IMR-90 (cell line): ENCODE measurements at regions not wholly inside any gene's neighbourhood (a gene's known extent, or its start where the extent isn't known, plus 50 kb on each side); places are given as distances from the start of the nearest gene placed in this dataset.

Source experiments
- ATAC-seq: fragments of 200-7000 bp; cut with Tn5 transposase; 2 replicates; pipeline ENCODE4 v1.9.1; 2020; ENCODE audit warnings: low read depth, mild to moderate bottlenecking, moderate library complexity
- BruUV-seq: library from RNA; stranded (reverse); fragments of 400-500 nt; replicated peaks from 2 replicates; lab custom pipeline; 2021; lab: Mats Ljungman, UMichigan
- CTCF ChIA-PET: fragments of 300-600 bp; formaldehyde crosslinking; extraction: SDS; loops from one replicate; lab custom pipeline; 2021; ENCODE audit warnings: antibody characterized with exemption; lab: Yijun Ruan, JAX
- POLR2A ChIA-PET: fragments of 300-600 bp; sonication (Branson Sonifier 250); formaldehyde crosslinking; loops from one replicate; lab custom pipeline; 2022; ENCODE audit warnings: antibody characterized with exemption; ENCODE audit not compliant: unreplicated experiment; lab: Charles Lee
- DNase-seq: peaks from one replicate; pipeline ENCODE4 v3.0.0; 2013
- H2AFZ ChIP-seq: replicated peaks from 2 replicates; pipeline ENCODE3; 2013; ENCODE audit warnings: low read length, mild to moderate bottlenecking; ENCODE audit not compliant: poor library complexity
- H2AK5ac ChIP-seq: 2 replicates; pipeline ENCODE4 v1.6.1; 2013; ENCODE audit warnings: low read depth, low read length, inconsistent platforms
- H2AK9ac ChIP-seq: replicated peaks from 2 replicates; pipeline ENCODE3; 2013; ENCODE audit warnings: mild to moderate bottlenecking, low read depth, low read length, moderate library complexity; ENCODE audit not compliant: poor library complexity
- H2BK120ac ChIP-seq: 2 replicates; pipeline ENCODE4 v1.6.1; 2013; ENCODE audit warnings: low read depth, low read length, inconsistent platforms
- H2BK15ac ChIP-seq: 3 replicates; pipeline ENCODE4 v1.6.1; 2013; ENCODE audit warnings: low read depth, low read length, inconsistent platforms
- H2BK20ac ChIP-seq: 2 replicates; pipeline ENCODE4 v1.6.1; 2013; ENCODE audit warnings: low read depth, mild to moderate bottlenecking, inconsistent platforms, low read length, moderate library complexity
- H2BK5ac ChIP-seq: 2 replicates; pipeline ENCODE4 v1.6.1; 2013; ENCODE audit warnings: mild to moderate bottlenecking, low read depth, low read length, inconsistent platforms; ENCODE audit not compliant: poor library complexity, severe bottlenecking
- H3K14ac ChIP-seq: replicated peaks from 2 replicates; pipeline ENCODE4 v1.6.1; 2013; ENCODE audit warnings: low read depth, low read length, inconsistent platforms
- H3K18ac ChIP-seq: 2 replicates; pipeline ENCODE4 v1.6.1; 2013; ENCODE audit warnings: low read depth, low read length, control low read depth
- H3K23ac ChIP-seq: 2 replicates; pipeline ENCODE4 v1.6.1; 2013; ENCODE audit warnings: low read depth, low read length, inconsistent platforms
- H3K27ac ChIP-seq: 2 replicates; pipeline ENCODE4 v1.5.1; 2013; ENCODE audit warnings: mild to moderate bottlenecking, control low read depth, low read length; ENCODE audit not compliant: insufficient read depth
- H3K27me3 ChIP-seq: 2 replicates; pipeline ENCODE4 v1.6.1; 2013; ENCODE audit warnings: low read length; ENCODE audit not compliant: control insufficient read depth, insufficient read depth
- H3K36me3 ChIP-seq: 2 replicates; pipeline ENCODE4 v1.6.1; 2013; ENCODE audit warnings: low read length, mixed read lengths; ENCODE audit not compliant: control insufficient read depth, insufficient read depth
- H3K4ac ChIP-seq: 2 replicates; pipeline ENCODE4 v1.6.1; 2013; ENCODE audit warnings: low read depth, low read length, inconsistent platforms
- H3K4me1 ChIP-seq: 2 replicates; pipeline ENCODE4 v1.6.1; 2013; ENCODE audit warnings: low read length, mixed read lengths; ENCODE audit not compliant: control insufficient read depth, insufficient read depth
- H3K4me2 ChIP-seq: 2 replicates; pipeline ENCODE4 v1.6.1; 2013; ENCODE audit warnings: low read depth, mild to moderate bottlenecking, control low read depth, low read length, moderate library complexity
- H3K4me3 ChIP-seq: 2 replicates; pipeline ENCODE4 v1.5.1; 2013; ENCODE audit warnings: low read depth, mild to moderate bottlenecking, control low read depth, low read length, moderate library complexity; ENCODE audit not compliant: insufficient read depth
- H3K56ac ChIP-seq: 2 replicates; pipeline ENCODE4 v1.6.1; 2013; ENCODE audit warnings: low read length, inconsistent platforms; ENCODE audit not compliant: insufficient read depth; ENCODE audit errors: extremely low read depth
- H3K79me1 ChIP-seq, 2 experiments: 2 replicates each; pipeline ENCODE4 v1.6.1; 2013; ENCODE audit warnings: low read length in 2 of 2, inconsistent platforms in 1 of 2, low read depth in 1 of 2
- H3K9ac ChIP-seq: 2 replicates; pipeline ENCODE4 v1.6.1; 2013; ENCODE audit warnings: low read depth, low read length, control low read depth
- H3K9me1 ChIP-seq: 2 replicates; pipeline ENCODE4 v1.6.1; 2013; ENCODE audit warnings: low read length, inconsistent platforms; ENCODE audit not compliant: insufficient read depth
- H3K9me3 ChIP-seq: 2 replicates; pipeline ENCODE4 v1.6.1; 2013; ENCODE audit warnings: low read length; ENCODE audit not compliant: control insufficient read depth, insufficient read depth
- H4K20me1 ChIP-seq: 2 replicates; pipeline ENCODE4 v1.6.1; 2013; ENCODE audit warnings: low read length, inconsistent platforms; ENCODE audit not compliant: insufficient read depth
- H4K5ac ChIP-seq: 2 replicates; pipeline ENCODE4 v1.6.1; 2013; ENCODE audit warnings: mild to moderate bottlenecking, low read depth, low read length, control low read depth
- H4K8ac ChIP-seq, 2 experiments: 2 replicates each; pipeline ENCODE4 v1.6.1; 2013; ENCODE audit warnings: low read depth in 2 of 2, low read length in 2 of 2, control low read depth in 1 of 2, inconsistent platforms in 1 of 2
- H4K91ac ChIP-seq: 2 replicates; pipeline ENCODE4 v1.6.1; 2013; ENCODE audit warnings: low read depth, low read length, inconsistent platforms; ENCODE audit not compliant: insufficient read depth
- CEBPB ChIP-seq: IDR thresholded peaks from 2 replicates; pipeline ENCODE4 v1.6.1; 2012; ENCODE audit warnings: low read depth, low read length, improper control_type of control experiment
- CHD1 ChIP-seq: IDR thresholded peaks from 2 replicates; pipeline ENCODE4 v1.6.1; 2012; ENCODE audit warnings: low read depth, low read length, improper control_type of control experiment
- FOS ChIP-seq: fragments of 150-350 bp; IDR thresholded peaks from 2 replicates; pipeline ENCODE4 v1.6.1; 2016; ENCODE audit warnings: low read depth, low read length
- MAFK ChIP-seq: IDR thresholded peaks from 2 replicates; pipeline ENCODE4 v1.6.1; 2012; ENCODE audit warnings: low read depth, low read length, improper control_type of control experiment
- MXI1 ChIP-seq: IDR thresholded peaks from 2 replicates; pipeline ENCODE4 v1.6.1; 2012; ENCODE audit warnings: low read depth, mild to moderate bottlenecking, low read length, moderate library complexity, borderline replicate concordance
- POLR2A ChIP-seq: IDR thresholded peaks from 2 replicates; pipeline ENCODE4 v1.6.1; 2012; ENCODE audit warnings: mild to moderate bottlenecking, low read depth, low read length
- SMC3 ChIP-seq: fragments of 150-350 bp; IDR thresholded peaks from 2 replicates; pipeline ENCODE4 v1.6.1; 2016; ENCODE audit warnings: low read depth, mild to moderate bottlenecking, antibody characterized with exemption, low read length, moderate library complexity
- WGBS, 2 experiments: methylation state at CpG; one replicate each; pipeline versions ENCODE4 v1.1.5 to v1.1.7; 2013; ENCODE audit warnings: missing lambda C conversion rate in 2 of 2; ENCODE audit not compliant: insufficient read length in 1 of 2; ENCODE audit errors: extremely low coverage in 2 of 2; 5-methylcytosine and 5-hydroxymethylcytosine counted together
- dilution Hi-C: fragments of 300-500 bp; cut with HindIII; formaldehyde crosslinking; loops from one replicate; pipeline ENCODE4 v1.14.3; 2018; ENCODE audit warnings: low sequenced_read_pairs; ENCODE audit not compliant: unreplicated experiment
- in situ Hi-C: fragments of 300-500 bp; cut with MboI; formaldehyde crosslinking; loops from 3 replicates; pipeline ENCODE4 v1.14.3; 2019; ENCODE audit warnings: low sequenced_read_pairs, inconsistent platforms, mixed read lengths
- intact Hi-C: fragments of 100-400 bp; cut with micrococcal nuclease; formaldehyde crosslinking; loops from 2 replicates; pipeline ENCODE4 v1.10.0; 2022
- TF ChIP-seq, protein P1 (sequence below): fragments of 150-350 bp; IDR thresholded peaks from 2 replicates; pipeline ENCODE4 v1.6.1; 2017; ENCODE audit warnings: mild to moderate bottlenecking, antibody characterized with exemption, low read length, low read depth

DNA sequence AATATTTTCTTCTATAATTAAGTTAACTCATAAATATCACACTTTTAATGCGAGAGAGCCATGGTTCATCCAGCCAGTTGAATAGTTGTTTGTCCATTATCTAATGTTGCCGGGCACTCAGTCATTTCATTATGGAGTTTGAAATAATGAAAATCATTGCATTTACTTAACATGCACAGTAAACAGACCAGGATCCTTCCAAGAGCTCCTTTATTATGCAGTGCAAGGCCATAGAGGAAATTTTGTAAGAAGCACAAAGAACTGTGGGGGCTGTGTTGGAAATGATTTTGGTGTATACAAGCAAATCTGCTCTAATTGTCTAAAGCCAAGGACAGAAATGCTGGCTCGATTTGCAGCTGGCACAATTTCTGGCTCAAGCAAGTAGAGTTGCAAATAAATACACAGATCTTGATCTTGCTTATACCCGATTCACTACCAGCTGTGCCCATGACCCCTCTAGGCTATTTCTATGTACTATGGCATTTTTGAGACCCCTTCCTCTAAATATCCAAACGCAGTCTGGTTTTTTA is 400.3 kb upstream of the HNRNPA3 start:
- ChIA-PET POLR2A (no interaction called here), CTCF (interaction anchor here (2.5 kb wide), 1 partner anchor 685 kb away, joined by 13 read pairs; no protein-coding TSS in a partner anchor)
- Histone ChIP-seq H3K56ac (no peak overlapping the region), H3K9ac (no peak overlapping the region), H2AK5ac (no peak overlapping the region), H3K4me3 (no peak overlapping the region), H3K27ac (no peak overlapping the region), H2AK9ac (no peak overlapping the region), H3K27me3 (no peaks in the 10 kb centered on the region; the same call in 1 of the 2 replicates), H3K9me1 (no peaks in the 10 kb centered on the region), H4K5ac (no peak overlapping the region), H3K36me3 (no peaks in the 10 kb centered on the region), H3K4me2 (no peak overlapping the region), H2BK20ac (no peak overlapping the region), H4K20me1 (no peaks in the 10 kb centered on the region), H2BK15ac (no peak overlapping the region), H2BK120ac (no peak overlapping the region), H3K4me1 (no peaks in the 10 kb centered on the region), H4K8ac (no peak overlapping the region), H2BK5ac (no peak overlapping the region), H3K79me1 (no peaks in the 10 kb centered on the region), H2AFZ (no peak overlapping the region), H3K9me3 (no peaks in the 10 kb centered on the region), H3K4ac (no peak overlapping the region), H4K91ac (no peak overlapping the region), H3K14ac (no peak overlapping the region), H3K18ac (no peak overlapping the region), H3K23ac (no peak overlapping the region)
- ATAC-seq (no peak), DNase-seq (no peak)
- no TSS peak for BruUV-seq
- TF ChIP-seq MAFK (no peak), CHD1 (no peak), POLR2A (no peak), FOS (no peak), CEBPB (no peak), MXI1 (no peak), SMC3 (no peak)
- TF ChIP-seq, protein P1, sequence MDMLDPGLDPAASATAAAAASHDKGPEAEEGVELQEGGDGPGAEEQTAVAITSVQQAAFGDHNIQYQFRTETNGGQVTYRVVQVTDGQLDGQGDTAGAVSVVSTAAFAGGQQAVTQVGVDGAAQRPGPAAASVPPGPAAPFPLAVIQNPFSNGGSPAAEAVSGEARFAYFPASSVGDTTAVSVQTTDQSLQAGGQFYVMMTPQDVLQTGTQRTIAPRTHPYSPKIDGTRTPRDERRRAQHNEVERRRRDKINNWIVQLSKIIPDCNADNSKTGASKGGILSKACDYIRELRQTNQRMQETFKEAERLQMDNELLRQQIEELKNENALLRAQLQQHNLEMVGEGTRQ, result no peak
- dilution Hi-C loops, result no loop called here
- intact Hi-C loops, result no loop called here
- in situ Hi-C loops, result no loop called here
- no CpG with 5 or more reads among the region's 5 CpGs for WGBS, 2 experiments
